GM12878 (cell line): ENCODE measurements at regions not wholly inside any gene's neighbourhood (a gene's known extent, or its start where the extent isn't known, plus 50 kb on each side); places are given as distances from the start of the nearest gene placed in this dataset.

Experiments used
- ATAC-seq: fragments of 200-7000 bp; cut with Tn5 transposase; 3 replicates; pipeline ENCODE4 v1.9.1; 2020; ENCODE audit warnings: mild to moderate bottlenecking, moderate library complexity
- BruUV-seq: library from RNA; stranded (reverse); fragments of 400-500 nt; replicated peaks from 2 replicates; lab custom pipeline; 2021; lab: Mats Ljungman, UMichigan
- CTCF ChIA-PET: fragments of 300-600 bp; sonication (Branson Sonifier 250); formaldehyde crosslinking; extraction: SDS; loops from one replicate; lab custom pipeline; 2021; ENCODE audit warnings: inconsistent platforms; lab: Yijun Ruan, JAX
- POLR2A ChIA-PET: fragments of 350-600 bp; formaldehyde crosslinking; extraction: SDS; loops from one replicate; lab custom pipeline; 2021; ENCODE audit warnings: inconsistent platforms; lab: Charles Lee
- RAD21 ChIA-PET: fragments of 300-600 bp; sonication (Branson Sonifier 250); formaldehyde crosslinking; loops from one replicate; lab custom pipeline; 2023; ENCODE audit warnings: antibody characterized with exemption; ENCODE audit not compliant: unreplicated experiment; lab: Charles Lee
- SMC1A ChIA-PET: fragments of 300-600 bp; sonication (Branson Sonifier 250); formaldehyde crosslinking; loops from one replicate; lab custom pipeline; 2023; ENCODE audit not compliant: unreplicated experiment, uncharacterized antibody; lab: Charles Lee
- DNase-seq: peaks from one replicate; pipeline ENCODE4 v3.0.0-alpha.2; 2011; ENCODE audit warnings: low read depth, low spot score
- FAIRE-seq: peaks from 3 replicates; lab custom pipeline; 2011; peaks lifted over from hg19 to GRCh38; lab: Jason Lieb, UNC
- H2AFZ ChIP-seq: 2 replicates; pipeline ENCODE4 v1.6.0; 2011; ENCODE audit warnings: low read depth, low read length, control low read depth; ENCODE audit not compliant: control insufficient read depth
- H3K27ac ChIP-seq: 2 replicates; pipeline ENCODE4 v1.5.1; 2011; ENCODE audit warnings: control low read depth; ENCODE audit not compliant: control insufficient read depth, insufficient read depth
- H3K27me3 ChIP-seq, 2 experiments: replicated peaks in 1 of 2; 2 replicates each; pipeline versions ENCODE4 v1.6.0 to v1.6.1; 2011; ENCODE audit warnings: low read length in 1 of 2; ENCODE audit not compliant: control insufficient read depth in 2 of 2, insufficient read depth in 2 of 2
- H3K36me3 ChIP-seq, 2 experiments: 2 replicates each; pipeline ENCODE4 v1.5.1; 2011; ENCODE audit warnings: low read length in 1 of 2; ENCODE audit not compliant: control insufficient read depth in 2 of 2, insufficient read depth in 2 of 2
- H3K4me1 ChIP-seq: 2 replicates; pipeline ENCODE4 v1.6.1; 2011; ENCODE audit warnings: mild to moderate bottlenecking, low read length, moderate library complexity, mixed read lengths; ENCODE audit not compliant: control insufficient read depth, insufficient read depth
- H3K4me2 ChIP-seq: 2 replicates; pipeline ENCODE4 v1.6.0; 2011; ENCODE audit warnings: control low read depth; ENCODE audit not compliant: control insufficient read depth, insufficient read depth
- H3K4me3 ChIP-seq: fragments of 200-600 bp; sonication (generic); 2 replicates; pipeline ENCODE4 v1.5.1; 2016
- H3K79me2 ChIP-seq: 2 replicates; pipeline ENCODE4 v1.6.0; 2011; ENCODE audit warnings: low read length; ENCODE audit not compliant: control insufficient read depth, insufficient read depth
- H3K9ac ChIP-seq: 2 replicates; pipeline ENCODE4 v1.8.0; 2011; ENCODE audit warnings: low read length, control low read depth, mixed read lengths; ENCODE audit not compliant: control insufficient read depth, insufficient read depth
- H3K9me3 ChIP-seq: replicated peaks from 3 replicates; pipeline ENCODE4 v1.5.1; 2011; ENCODE audit warnings: mild to moderate bottlenecking, low read length; ENCODE audit not compliant: control insufficient read depth, insufficient read depth
- H4K20me1 ChIP-seq: 2 replicates; pipeline ENCODE4 v1.6.0; 2011; ENCODE audit not compliant: control insufficient read depth, insufficient read depth
- FOXK2 ChIP-seq: fragments of 450-650 bp; IDR thresholded peaks from 2 replicates; pipeline ENCODE4 v1.6.1; 2017; ENCODE audit warnings: mild to moderate bottlenecking, moderate library complexity
- SREBF1 ChIP-seq: IDR thresholded peaks from 2 replicates; pipeline ENCODE4 v1.6.1; 2012; ENCODE audit warnings: mild to moderate bottlenecking, low read length
- WGBS: methylation state at CpG from one replicate; pipeline ENCODE4 v1.1.6; 2016; ENCODE audit warnings: low lambda C conversion rate; ENCODE audit not compliant: insufficient replicate concordance, insufficient coverage; ENCODE audit errors: missing lambda C conversion rate; 5-methylcytosine and 5-hydroxymethylcytosine counted together
- in situ Hi-C: fragments of 300-500 bp; cut with MboI; formaldehyde crosslinking; loops from 9 replicates; pipeline ENCODE4 v1.14.3; 2018; ENCODE audit warnings: mixed read lengths
- intact Hi-C: fragments of 100-400 bp; cut with micrococcal nuclease; formaldehyde crosslinking; loops from one replicate; pipeline ENCODE4 v1.14.2; 2022; ENCODE audit not compliant: unreplicated experiment
- TF ChIP-seq, protein P1 (sequence below): fragments of 450-650 bp; IDR thresholded peaks from 2 replicates; pipeline ENCODE4 v1.6.1; 2017; ENCODE audit warnings: borderline replicate concordance
- TF ChIP-seq, protein P2 (sequence below): fragments of 450-650 bp; IDR thresholded peaks from 2 replicates; pipeline ENCODE4 v1.6.1; 2017; ENCODE audit warnings: mild to moderate bottlenecking, low read depth, inconsistent platforms; ENCODE audit not compliant: poor library complexity, severe bottlenecking
- TF ChIP-seq, protein P3 (sequence below): fragments of 450-650 bp; IDR thresholded peaks from 2 replicates; pipeline ENCODE4 v1.6.1; 2014; ENCODE audit warnings: mild to moderate bottlenecking

DNA sequence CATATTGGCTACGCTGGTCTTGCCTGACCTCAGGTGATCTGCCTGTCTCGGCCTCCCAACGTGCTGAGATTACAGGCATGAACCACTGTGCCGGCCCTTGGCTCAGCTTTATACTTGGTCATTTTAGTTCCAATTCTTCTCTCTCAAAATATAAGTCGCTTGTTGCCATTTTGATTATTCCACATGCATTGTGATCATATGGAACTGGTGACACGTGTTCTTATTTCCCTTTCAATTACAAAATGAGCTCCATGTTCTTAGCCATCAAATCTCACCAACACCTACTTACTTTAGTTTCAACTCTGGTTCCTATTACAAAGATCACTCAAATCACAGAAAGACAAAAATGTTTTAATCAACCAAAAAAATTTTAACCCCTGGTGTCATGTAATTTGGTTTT lies 1711.7 kb downstream of the TP53TG3F start (continued):
- TF ChIP-seq, protein P1, sequence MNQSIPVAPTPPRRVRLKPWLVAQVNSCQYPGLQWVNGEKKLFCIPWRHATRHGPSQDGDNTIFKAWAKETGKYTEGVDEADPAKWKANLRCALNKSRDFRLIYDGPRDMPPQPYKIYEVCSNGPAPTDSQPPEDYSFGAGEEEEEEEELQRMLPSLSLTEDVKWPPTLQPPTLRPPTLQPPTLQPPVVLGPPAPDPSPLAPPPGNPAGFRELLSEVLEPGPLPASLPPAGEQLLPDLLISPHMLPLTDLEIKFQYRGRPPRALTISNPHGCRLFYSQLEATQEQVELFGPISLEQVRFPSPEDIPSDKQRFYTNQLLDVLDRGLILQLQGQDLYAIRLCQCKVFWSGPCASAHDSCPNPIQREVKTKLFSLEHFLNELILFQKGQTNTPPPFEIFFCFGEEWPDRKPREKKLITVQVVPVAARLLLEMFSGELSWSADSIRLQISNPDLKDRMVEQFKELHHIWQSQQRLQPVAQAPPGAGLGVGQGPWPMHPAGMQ = no peak
- TF ChIP-seq, protein P2, sequence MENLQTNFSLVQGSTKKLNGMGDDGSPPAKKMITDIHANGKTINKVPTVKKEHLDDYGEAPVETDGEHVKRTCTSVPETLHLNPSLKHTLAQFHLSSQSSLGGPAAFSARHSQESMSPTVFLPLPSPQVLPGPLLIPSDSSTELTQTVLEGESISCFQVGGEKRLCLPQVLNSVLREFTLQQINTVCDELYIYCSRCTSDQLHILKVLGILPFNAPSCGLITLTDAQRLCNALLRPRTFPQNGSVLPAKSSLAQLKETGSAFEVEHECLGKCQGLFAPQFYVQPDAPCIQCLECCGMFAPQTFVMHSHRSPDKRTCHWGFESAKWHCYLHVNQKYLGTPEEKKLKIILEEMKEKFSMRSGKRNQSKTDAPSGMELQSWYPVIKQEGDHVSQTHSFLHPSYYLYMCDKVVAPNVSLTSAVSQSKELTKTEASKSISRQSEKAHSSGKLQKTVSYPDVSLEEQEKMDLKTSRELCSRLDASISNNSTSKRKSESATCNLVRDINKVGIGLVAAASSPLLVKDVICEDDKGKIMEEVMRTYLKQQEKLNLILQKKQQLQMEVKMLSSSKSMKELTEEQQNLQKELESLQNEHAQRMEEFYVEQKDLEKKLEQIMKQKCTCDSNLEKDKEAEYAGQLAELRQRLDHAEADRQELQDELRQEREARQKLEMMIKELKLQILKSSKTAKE = no peak
- no peak for TF ChIP-seq SREBF1

DNA sequence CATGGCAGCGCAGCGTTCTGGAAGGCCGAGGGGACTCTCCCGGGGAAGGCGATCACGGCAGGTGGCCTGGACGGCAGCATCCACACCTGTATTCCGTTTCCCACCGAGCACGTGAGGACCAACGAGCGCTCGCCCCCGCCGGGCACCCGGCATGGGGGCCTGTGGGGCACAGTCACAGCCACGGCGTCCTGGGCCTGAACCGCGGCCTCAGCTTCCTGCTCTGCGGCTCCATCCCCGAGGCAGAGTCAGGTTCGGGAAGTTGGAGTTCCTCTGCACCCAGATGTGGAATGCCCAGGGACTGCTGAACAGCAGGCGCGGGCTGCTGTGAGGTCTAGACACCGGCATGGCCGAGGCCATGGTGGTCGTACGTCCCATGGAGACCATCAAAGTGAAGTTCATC lies 1713.9 kb downstream of the TP53TG3F start:
- WGBS = 71% methylated on average over 20 of the region's 29 CpGs
- TF ChIP-seq, protein P3, sequence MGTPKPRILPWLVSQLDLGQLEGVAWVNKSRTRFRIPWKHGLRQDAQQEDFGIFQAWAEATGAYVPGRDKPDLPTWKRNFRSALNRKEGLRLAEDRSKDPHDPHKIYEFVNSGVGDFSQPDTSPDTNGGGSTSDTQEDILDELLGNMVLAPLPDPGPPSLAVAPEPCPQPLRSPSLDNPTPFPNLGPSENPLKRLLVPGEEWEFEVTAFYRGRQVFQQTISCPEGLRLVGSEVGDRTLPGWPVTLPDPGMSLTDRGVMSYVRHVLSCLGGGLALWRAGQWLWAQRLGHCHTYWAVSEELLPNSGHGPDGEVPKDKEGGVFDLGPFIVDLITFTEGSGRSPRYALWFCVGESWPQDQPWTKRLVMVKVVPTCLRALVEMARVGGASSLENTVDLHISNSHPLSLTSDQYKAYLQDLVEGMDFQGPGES = no peak
- no peak for TF ChIP-seq FOXK2
- no TSS peak for BruUV-seq
- no peak overlapping the region for H3K27ac ChIP-seq
- intact Hi-C loops = no loop called here
- DNase-seq (no peak), ATAC-seq (no peak), FAIRE-seq (no peak)
- SMC1A ChIA-PET = no interaction called here
- H3K36me3 ChIP-seq = no peaks in the 10 kb centered on the region
- no peak overlapping the region for H2AFZ ChIP-seq
- no peaks in the 10 kb centered on the region for H3K79me2 ChIP-seq
- H3K4me2 ChIP-seq = no peak overlapping the region
- in situ Hi-C loops = loop anchor here (5.0 to 10.0 kb wide), 2 partner anchors 64 to 102 kb away; no protein-coding TSS in a partner anchor
- POLR2A ChIA-PET = no interaction called here
- RAD21 ChIA-PET = no interaction called here
- H3K4me1 ChIP-seq = no peaks in the 10 kb centered on the region
- H3K27me3 ChIP-seq = no peaks in the 10 kb centered on the region
- H3K9ac ChIP-seq = no peak overlapping the region
- CTCF ChIA-PET = no interaction called here
- no peaks in the 10 kb centered on the region; the same call in 2 of the 3 replicates for H3K9me3 ChIP-seq
- no peak overlapping the region for H3K4me3 ChIP-seq
- H4K20me1 ChIP-seq = no peaks in the 10 kb centered on the region
